ENCODE measurements at regions not wholly inside any gene's neighbourhood (a gene's known extent, or its start where the extent isn't known, plus 50 kb on each side); places are given as distances from the start of the nearest gene placed in this dataset.

DNA sequence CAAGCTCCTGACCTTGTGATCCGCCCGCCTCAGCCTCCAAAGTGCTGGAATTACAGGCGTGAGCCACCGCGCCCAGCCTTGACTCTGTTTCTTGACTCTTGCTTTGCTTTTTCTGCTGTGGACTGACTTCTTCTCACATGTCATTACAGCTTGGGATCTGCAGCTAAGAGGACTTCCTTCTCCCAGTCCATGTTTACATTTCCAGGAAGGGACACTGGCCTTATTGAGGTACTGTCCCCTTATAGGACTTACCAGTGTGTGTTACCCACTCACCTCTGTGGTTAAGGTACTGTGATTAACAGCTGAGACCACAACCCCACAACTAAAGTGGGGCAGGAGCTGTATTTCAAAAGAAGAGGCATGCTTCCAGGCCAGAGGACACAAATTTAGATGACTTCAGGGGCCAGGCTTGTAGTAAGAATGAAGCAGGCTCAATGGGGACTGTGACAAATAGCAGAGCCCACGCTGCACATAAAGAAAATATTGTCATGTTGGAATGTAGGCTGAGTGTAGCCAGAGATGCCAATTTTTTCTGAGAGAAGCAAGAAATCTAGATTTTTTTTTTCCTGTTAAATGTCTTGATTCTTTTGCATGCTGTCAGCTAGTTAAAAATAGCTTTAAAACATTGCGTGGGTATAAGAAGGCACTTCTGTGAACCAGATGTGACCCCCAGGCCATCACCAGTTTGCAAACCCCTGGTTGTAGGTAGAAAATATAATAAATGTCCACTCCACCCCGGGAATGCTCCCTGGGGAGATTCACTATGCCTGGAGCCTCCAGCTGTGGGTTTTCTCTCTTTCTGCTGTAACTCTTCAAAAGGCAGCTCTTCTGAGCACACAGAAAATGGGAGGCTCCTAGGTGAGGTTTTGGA, 75.0 kb downstream of the PTPDC1 start:
- DNase-seq (ENCODE audit: low read depth, low spot score) = no peak

GRCh38 chr9:94160594-94161501, 76.6 kb downstream of the PTPDC1 start:
- no peak for DNase-seq (ENCODE audit: low read depth, low spot score)
- H3K27ac ChIP-seq = no peak overlapping the region

More for the DNA sequence above, 75.0 kb downstream of the PTPDC1 start:
- no peak overlapping the region for H3K27ac ChIP-seq

- H3K27ac ChIP-seq = no peak overlapping the region
- DNase-seq (ENCODE audit: low read depth, low spot score) = no peak
Measured at GRCh38 chr9:94161673-94162072, 77.4 kb downstream of the PTPDC1 start.

GRCh38 chr9:94164806-94165549, 80.7 kb downstream of the PTPDC1 start:
- H3K27ac ChIP-seq = no peak overlapping the region
- no peak for DNase-seq (ENCODE audit: low read depth, low spot score)

- H3K27ac ChIP-seq = peak overlapping the region; percentile 97
- peak; percentile 95 for DNase-seq (ENCODE audit: low read depth, low spot score)
Measured at GRCh38 chr9:94165592-94166235, 81.5 kb downstream of the PTPDC1 start.

DNA sequence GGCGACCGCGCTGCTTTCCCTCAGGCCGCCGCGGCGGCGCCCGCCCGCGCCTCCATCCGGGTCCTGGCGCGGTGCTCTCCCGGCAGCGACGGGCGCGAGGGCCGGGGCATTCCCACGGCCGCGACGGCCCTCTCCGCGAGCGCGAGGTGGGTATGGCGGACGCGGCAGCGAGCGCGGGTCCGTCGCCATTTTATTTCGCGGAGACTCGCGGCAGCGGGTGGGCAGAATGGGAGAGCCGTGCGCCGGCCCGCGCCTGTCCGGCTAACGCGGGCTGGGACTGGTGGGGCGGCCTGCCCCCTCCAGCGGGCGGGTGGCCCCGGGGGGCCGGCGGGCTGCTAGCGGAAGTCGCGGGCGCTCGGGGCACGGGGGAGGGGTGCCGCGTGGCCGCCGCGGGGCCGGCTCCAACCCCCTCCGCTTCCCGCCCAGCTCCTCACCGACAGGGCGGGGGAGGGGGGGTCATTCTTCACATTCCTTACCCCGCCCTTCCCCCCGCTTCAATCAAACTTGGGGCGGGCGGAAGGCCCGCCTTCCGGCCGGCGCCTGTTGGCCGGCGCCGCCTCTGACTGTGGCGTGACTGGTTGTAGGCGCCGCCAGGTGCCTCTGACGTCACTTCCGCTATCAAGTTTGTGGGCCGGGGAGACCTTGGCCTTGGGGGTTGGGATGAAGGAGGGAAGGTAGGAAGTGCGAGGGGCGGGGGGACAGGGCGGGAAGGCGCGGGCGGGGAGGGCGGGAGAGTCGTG, 82.1 kb downstream of the PTPDC1 start:
- DNase-seq (ENCODE audit: low read depth, low spot score) = peak; percentile 89
- H3K27ac ChIP-seq = peak overlapping the region; percentile 97

- no peak for DNase-seq (ENCODE audit: low read depth, low spot score)
- peak overlapping the region; percentile 97 for H3K27ac ChIP-seq
Measured at GRCh38 chr9:94166976-94167346, 82.7 kb downstream of the PTPDC1 start.

DNA sequence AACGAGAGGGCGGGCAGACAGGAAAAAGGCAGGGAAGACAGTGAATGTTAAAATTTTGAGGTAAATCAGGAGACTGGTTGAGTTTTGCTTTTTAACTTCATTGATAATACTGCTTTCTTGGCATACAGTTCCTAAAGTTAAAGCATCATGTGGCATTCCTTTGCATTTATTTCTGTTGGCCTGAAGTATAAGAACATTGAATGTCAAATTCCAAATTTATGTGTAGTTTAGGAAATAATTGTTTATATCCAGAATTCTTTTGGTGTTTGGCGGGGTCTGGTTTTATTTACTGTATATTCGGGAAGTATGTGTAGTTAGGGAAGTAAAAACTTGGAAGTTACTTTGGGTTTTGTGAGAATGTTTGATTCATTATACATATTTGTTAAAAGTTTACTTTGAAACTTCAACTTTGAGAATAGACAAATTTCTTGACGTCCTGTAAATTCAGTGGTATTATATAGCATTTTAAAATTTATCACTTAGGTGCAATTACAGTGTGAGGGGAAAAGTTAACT, 83.2 kb downstream of the PTPDC1 start:
- no peak for DNase-seq (ENCODE audit: low read depth, low spot score)
- H3K27ac ChIP-seq = peak overlapping the region; percentile 97

DNA sequence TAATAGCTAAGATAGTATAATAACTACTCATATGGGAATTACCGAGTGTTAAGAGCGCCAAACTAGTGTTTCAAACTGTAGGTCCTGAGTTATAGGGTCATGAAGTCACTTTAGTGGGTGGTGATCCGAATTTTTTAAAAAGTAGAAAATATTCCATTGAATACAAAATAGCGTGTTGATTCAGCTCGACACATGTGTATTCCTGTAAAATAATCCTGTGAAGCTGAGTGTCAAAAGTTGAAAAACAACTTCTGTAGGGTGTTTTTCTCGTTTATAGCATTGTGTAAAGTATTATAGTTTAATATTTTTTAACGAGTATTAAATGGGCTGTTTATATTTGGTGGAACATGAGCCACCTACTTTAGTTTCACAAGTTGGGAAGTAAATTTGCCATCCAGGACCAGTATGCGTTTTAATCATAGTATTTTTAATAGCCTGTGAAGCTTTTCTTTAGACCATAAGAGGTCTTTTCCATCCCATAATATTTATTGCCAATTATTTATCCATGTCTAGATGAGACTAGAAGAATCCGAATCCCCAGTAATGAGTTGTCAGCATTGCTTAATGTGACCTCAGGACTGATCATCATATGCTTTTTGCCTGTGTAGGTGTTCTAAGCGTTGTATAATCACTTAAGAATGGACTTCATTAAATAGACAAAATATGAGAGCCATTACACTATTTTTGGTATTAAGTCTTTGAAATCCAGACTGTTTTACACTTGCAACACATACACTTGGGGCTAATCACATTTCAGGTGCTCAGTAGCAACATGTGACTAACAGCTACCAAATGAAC, 84.1 kb downstream of the PTPDC1 start:
- peak overlapping the region; percentile 97 for H3K27ac ChIP-seq
- no peak for DNase-seq (ENCODE audit: low read depth, low spot score)

GRCh38 chr9:94169968-94170367, 85.7 kb downstream of the PTPDC1 start:
- no peak overlapping the region for H3K27ac ChIP-seq
- no peak for DNase-seq (ENCODE audit: low read depth, low spot score)

DNA sequence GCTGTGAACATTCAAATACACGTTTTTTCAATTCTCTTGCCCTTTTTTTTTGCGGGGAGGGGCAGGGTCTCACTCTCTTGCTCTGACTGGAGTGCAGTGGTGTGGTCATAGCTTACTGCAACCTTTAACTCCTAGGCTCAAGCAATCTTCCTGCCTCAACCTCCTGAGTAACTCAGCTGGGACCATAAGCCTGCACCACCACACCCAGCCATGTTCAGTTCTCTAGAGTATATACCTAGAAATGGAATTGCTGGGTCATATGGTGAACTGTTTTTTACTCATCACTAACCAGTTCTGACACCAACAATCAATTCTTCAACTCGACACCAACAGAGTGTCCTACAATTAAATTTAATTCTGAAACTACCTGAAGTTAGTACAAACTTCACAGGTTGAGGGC, 85.5 kb upstream of the ZNF169 start:
- no peak overlapping the region for H3K27ac ChIP-seq
- no peak for DNase-seq (ENCODE audit: low read depth, low spot score)

GRCh38 chr9:94174164-94174563, 84.9 kb upstream of the ZNF169 start:
- no peak overlapping the region for H3K27ac ChIP-seq
- no peak for DNase-seq (ENCODE audit: low read depth, low spot score)

DNA sequence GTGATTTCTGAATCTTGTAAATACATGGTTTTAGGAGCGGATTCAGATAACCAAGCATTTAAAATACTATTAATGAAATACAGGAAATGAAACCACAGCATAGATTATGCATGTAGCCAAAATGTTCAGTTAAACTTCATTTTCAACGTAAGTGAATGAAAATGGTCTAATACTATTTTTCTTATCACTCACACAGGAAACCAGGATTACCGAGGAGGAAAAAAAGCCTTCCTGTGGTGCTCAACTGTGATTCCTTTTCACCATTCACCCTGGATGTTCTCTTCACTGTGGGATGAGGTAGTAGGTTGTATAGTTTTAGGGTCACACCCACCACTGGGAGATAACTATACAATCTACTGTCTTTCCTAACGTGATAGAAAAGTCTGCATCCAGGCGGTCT, 83.4 kb upstream of the ZNF169 start:
- H3K27ac ChIP-seq = no peak overlapping the region
- DNase-seq (ENCODE audit: low read depth, low spot score) = no peak

GRCh38 chr9:94176608-94177007, 82.5 kb upstream of the ZNF169 start:
- H3K27ac ChIP-seq = peak overlapping the region; percentile 3
- no peak for DNase-seq (ENCODE audit: low read depth, low spot score)

DNA sequence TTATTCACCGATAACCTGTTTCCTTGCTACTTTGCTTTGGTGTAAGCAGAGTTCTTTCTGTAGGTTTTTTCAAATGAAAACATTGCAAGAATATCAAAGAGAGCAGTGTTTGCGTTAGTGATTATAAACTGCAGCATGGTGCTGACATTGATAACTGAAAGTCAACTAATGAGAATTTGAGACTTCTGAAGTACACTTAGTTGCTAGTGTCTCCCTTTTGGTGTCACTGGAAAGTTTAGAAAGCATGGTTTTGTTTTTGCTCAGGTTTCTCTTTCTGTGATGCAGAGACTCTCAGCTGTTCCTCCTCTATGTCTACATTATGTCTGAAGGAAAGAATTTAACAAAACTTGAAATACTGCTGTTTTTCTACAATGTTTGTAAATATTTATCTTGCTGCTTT, 80.2 kb upstream of the ZNF169 start:
- H3K27ac ChIP-seq = no peak overlapping the region
- no peak for DNase-seq (ENCODE audit: low read depth, low spot score)

- H3K27ac ChIP-seq = no peak overlapping the region
- DNase-seq (ENCODE audit: low read depth, low spot score) = no peak
Measured at GRCh38 chr9:94181408-94182181, 77.5 kb upstream of the ZNF169 start.

DNA sequence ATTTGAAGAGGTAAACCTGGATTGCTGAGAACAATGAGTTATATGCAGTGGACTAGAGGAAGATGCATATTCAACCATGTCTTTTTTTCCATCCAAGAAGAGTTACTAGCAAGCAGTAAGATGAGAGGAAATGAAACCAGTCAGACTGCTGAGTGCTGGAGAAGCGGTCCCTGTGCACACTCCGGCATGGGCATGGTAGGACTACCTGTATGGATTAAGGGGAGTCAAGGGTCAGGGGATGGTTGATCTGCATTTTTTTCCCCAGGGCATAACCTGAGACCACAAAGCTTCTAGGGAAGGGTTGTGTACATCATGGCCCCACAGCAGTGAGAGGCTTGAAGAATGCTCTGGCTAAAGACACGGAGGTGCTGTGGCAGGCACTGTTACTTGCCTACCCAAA, 76.6 kb upstream of the ZNF169 start:
- H3K27ac ChIP-seq = no peak overlapping the region
- DNase-seq (ENCODE audit: low read depth, low spot score) = no peak
